ENCODE measurements at regions not wholly inside any gene's neighbourhood (a gene's known extent, or its start where the extent isn't known, plus 50 kb on each side); places are given as distances from the start of the nearest gene placed in this dataset.

- H3K9me2 ChIP-seq (ENCODE audit: insufficient read depth, low read length) = no peaks in the 10 kb centered on the region
- H3K36me3 ChIP-seq (ENCODE audit: insufficient read depth, low read length) = no peaks in the 10 kb centered on the region
- no peaks in the 10 kb centered on the region for H3F3A ChIP-seq (ENCODE audit: insufficient read depth, low read length, poor library complexity, severe bottlenecking)
- no peak overlapping the region for H2AFZ ChIP-seq (ENCODE audit: low read depth, low read length)
- no peaks in the 10 kb centered on the region for H3K9me3 ChIP-seq (ENCODE audit: low read length)
- H3K4me2 ChIP-seq (ENCODE audit: low read length) = no peak overlapping the region
- no peak overlapping the region for H3K9ac ChIP-seq (ENCODE audit: low read length)
- H4K20me1 ChIP-seq (ENCODE audit: insufficient read depth) = no peaks in the 10 kb centered on the region
- H3K27me3 ChIP-seq (ENCODE audit: insufficient read depth, low read depth, low read length) = no peaks in the 10 kb centered on the region
- H3K27ac ChIP-seq (ENCODE audit: low read length) = no peak overlapping the region
- no peaks in the 10 kb centered on the region for H3K79me2 ChIP-seq (replicated peaks; ENCODE audit: insufficient read depth, low read length)
- H3K4me3 ChIP-seq (ENCODE audit: low read length) = no peak overlapping the region
- TF ChIP-seq, protein P1, sequence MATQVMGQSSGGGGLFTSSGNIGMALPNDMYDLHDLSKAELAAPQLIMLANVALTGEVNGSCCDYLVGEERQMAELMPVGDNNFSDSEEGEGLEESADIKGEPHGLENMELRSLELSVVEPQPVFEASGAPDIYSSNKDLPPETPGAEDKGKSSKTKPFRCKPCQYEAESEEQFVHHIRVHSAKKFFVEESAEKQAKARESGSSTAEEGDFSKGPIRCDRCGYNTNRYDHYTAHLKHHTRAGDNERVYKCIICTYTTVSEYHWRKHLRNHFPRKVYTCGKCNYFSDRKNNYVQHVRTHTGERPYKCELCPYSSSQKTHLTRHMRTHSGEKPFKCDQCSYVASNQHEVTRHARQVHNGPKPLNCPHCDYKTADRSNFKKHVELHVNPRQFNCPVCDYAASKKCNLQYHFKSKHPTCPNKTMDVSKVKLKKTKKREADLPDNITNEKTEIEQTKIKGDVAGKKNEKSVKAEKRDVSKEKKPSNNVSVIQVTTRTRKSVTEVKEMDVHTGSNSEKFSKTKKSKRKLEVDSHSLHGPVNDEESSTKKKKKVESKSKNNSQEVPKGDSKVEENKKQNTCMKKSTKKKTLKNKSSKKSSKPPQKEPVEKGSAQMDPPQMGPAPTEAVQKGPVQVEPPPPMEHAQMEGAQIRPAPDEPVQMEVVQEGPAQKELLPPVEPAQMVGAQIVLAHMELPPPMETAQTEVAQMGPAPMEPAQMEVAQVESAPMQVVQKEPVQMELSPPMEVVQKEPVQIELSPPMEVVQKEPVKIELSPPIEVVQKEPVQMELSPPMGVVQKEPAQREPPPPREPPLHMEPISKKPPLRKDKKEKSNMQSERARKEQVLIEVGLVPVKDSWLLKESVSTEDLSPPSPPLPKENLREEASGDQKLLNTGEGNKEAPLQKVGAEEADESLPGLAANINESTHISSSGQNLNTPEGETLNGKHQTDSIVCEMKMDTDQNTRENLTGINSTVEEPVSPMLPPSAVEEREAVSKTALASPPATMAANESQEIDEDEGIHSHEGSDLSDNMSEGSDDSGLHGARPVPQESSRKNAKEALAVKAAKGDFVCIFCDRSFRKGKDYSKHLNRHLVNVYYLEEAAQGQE (IDR thresholded peaks at IDR 0.05; ENCODE audit: borderline replicate concordance) = no peak
- TF ChIP-seq SMC3 (conservative IDR thresholded peaks at IDR 0.05; ENCODE audit: poor library complexity) (no peak), POLR2AphosphoS5 (IDR thresholded peaks at IDR 0.05) (no peak), MXI1 (conservative IDR thresholded peaks at IDR 0.05; ENCODE audit: poor library complexity, severe bottlenecking) (no peak), EZH2 (IDR thresholded peaks at IDR 0.05; ENCODE audit: borderline replicate concordance, insufficient read depth, low read length, poor library complexity, severe bottlenecking) (no peak), TAF1 (IDR thresholded peaks at IDR 0.05; ENCODE audit: low read depth) (no peak), EP300 (conservative IDR thresholded peaks at IDR 0.05; ENCODE audit: poor library complexity, severe bottlenecking) (no peak), RAD21 (conservative IDR thresholded peaks at IDR 0.05) (no peak)
- TF ChIP-seq, protein P2, sequence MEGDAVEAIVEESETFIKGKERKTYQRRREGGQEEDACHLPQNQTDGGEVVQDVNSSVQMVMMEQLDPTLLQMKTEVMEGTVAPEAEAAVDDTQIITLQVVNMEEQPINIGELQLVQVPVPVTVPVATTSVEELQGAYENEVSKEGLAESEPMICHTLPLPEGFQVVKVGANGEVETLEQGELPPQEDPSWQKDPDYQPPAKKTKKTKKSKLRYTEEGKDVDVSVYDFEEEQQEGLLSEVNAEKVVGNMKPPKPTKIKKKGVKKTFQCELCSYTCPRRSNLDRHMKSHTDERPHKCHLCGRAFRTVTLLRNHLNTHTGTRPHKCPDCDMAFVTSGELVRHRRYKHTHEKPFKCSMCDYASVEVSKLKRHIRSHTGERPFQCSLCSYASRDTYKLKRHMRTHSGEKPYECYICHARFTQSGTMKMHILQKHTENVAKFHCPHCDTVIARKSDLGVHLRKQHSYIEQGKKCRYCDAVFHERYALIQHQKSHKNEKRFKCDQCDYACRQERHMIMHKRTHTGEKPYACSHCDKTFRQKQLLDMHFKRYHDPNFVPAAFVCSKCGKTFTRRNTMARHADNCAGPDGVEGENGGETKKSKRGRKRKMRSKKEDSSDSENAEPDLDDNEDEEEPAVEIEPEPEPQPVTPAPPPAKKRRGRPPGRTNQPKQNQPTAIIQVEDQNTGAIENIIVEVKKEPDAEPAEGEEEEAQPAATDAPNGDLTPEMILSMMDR (IDR thresholded peaks at IDR 0.05; ENCODE audit: poor library complexity, severe bottlenecking) = no peak
These were observed 184.1 kb upstream of the TLE3 start for GRCh38 chr15:70281811-70282307.

- no peak overlapping the region for H3K9ac ChIP-seq (ENCODE audit: low read length)
- H3K4me2 ChIP-seq (ENCODE audit: low read length) = no peak overlapping the region
- H3K9me3 ChIP-seq (ENCODE audit: low read length) = no peaks in the 10 kb centered on the region
- no peaks in the 10 kb centered on the region for H4K20me1 ChIP-seq (ENCODE audit: insufficient read depth)
- no peak overlapping the region for H3K27ac ChIP-seq (ENCODE audit: low read length)
- no peak overlapping the region for H2AFZ ChIP-seq (ENCODE audit: low read depth, low read length)
- H3K27me3 ChIP-seq (ENCODE audit: insufficient read depth, low read depth, low read length) = no peaks in the 10 kb centered on the region
- no peaks in the 10 kb centered on the region for H3K79me2 ChIP-seq (replicated peaks; ENCODE audit: insufficient read depth, low read length)
- TF ChIP-seq MXI1 (conservative IDR thresholded peaks at IDR 0.05; ENCODE audit: poor library complexity, severe bottlenecking) = no peak
- TF ChIP-seq, protein P2 (IDR thresholded peaks at IDR 0.05; ENCODE audit: poor library complexity, severe bottlenecking) = no peak
- no peak for TF ChIP-seq EZH2 (IDR thresholded peaks at IDR 0.05; ENCODE audit: borderline replicate concordance, insufficient read depth, low read length, poor library complexity, severe bottlenecking)
- TF ChIP-seq EP300 (conservative IDR thresholded peaks at IDR 0.05; ENCODE audit: poor library complexity, severe bottlenecking) = no peak
- no peak for TF ChIP-seq TAF1 (IDR thresholded peaks at IDR 0.05; ENCODE audit: low read depth)
- no peaks in the 10 kb centered on the region for H3K9me2 ChIP-seq (ENCODE audit: insufficient read depth, low read length)
- no peaks in the 10 kb centered on the region for H3F3A ChIP-seq (ENCODE audit: insufficient read depth, low read length, poor library complexity, severe bottlenecking)
- H3K36me3 ChIP-seq (ENCODE audit: insufficient read depth, low read length) = no peaks in the 10 kb centered on the region
- H3K4me3 ChIP-seq (ENCODE audit: low read length) = no peak overlapping the region
These were observed 183.6 kb upstream of the TLE3 start for GRCh38 chr15:70281261-70281810.

Measured in neural cell (in vitro differentiated cells).